Neural cell (in vitro differentiated cells): ENCODE measurements at regions not wholly inside any gene's neighbourhood (a gene's known extent, or its start where the extent isn't known, plus 50 kb on each side); places are given as distances from the start of the nearest gene placed in this dataset.

ENCODE experiments used
- H2AFZ ChIP-seq: fragments of 200-600, 300-800 bp; sonication (generic), shearing (Covaris generic); 2 replicates; pipeline ENCODE4 v1.6.0; 2014; ENCODE audit warnings: low read depth, mild to moderate bottlenecking, antibody characterized with exemption, low read length, moderate library complexity
- H3F3A ChIP-seq: fragments of 200-600 bp; shearing (Covaris generic); 2 replicates; pipeline ENCODE4 v1.6.1; 2016; ENCODE audit warnings: mild to moderate bottlenecking, moderate library complexity, mixed read lengths, antibody characterized with exemption, low read length; ENCODE audit not compliant: insufficient read depth, poor library complexity, severe bottlenecking
- H3K27ac ChIP-seq: fragments of 200-600, 300-800 bp; sonication (generic), shearing (Covaris generic); 2 replicates; pipeline ENCODE4 v1.5.1; 2014; ENCODE audit warnings: mild to moderate bottlenecking, low read length, moderate library complexity
- H3K27me3 ChIP-seq: fragments of 300-800, 200-600 bp; sonication (generic), shearing (Covaris generic); 2 replicates; pipeline ENCODE4 v1.6.0; 2014; ENCODE audit warnings: mild to moderate bottlenecking, low read depth, low read length, moderate library complexity; ENCODE audit not compliant: insufficient read depth
- H3K36me3 ChIP-seq: fragments of 300-800, 200-600 bp; sonication (generic), shearing (Covaris generic); 2 replicates; pipeline ENCODE4 v1.5.1; 2014; ENCODE audit warnings: mild to moderate bottlenecking, antibody characterized with exemption, low read length, moderate library complexity; ENCODE audit not compliant: insufficient read depth
- H3K4me2 ChIP-seq: fragments of 300-800, 200-600 bp; sonication (generic), shearing (Covaris generic); 2 replicates; pipeline ENCODE4 v1.6.0; 2014; ENCODE audit warnings: mild to moderate bottlenecking, low read length
- H3K4me3 ChIP-seq: fragments of 300-800, 200-600 bp; sonication (generic), shearing (Covaris generic); 2 replicates; pipeline ENCODE4 v1.5.1; 2014; ENCODE audit warnings: mild to moderate bottlenecking, low read length, moderate library complexity
- H3K79me2 ChIP-seq: fragments of 200-600 bp; shearing (Covaris generic); replicated peaks from 2 replicates; pipeline ENCODE4 v1.6.0; 2014; ENCODE audit warnings: mild to moderate bottlenecking, low read length, moderate library complexity; ENCODE audit not compliant: insufficient read depth
- H3K9ac ChIP-seq: fragments of 300-800, 200-600 bp; sonication (generic), shearing (Covaris generic); 2 replicates; pipeline ENCODE4 v1.6.1; 2016; ENCODE audit warnings: mild to moderate bottlenecking, low read length, mixed read lengths
- H3K9me2 ChIP-seq: fragments of 200-600 bp; shearing (Covaris generic); 2 replicates; pipeline ENCODE4 v1.6.1; 2016; ENCODE audit warnings: mild to moderate bottlenecking, low read length, mixed read lengths; ENCODE audit not compliant: insufficient read depth
- H3K9me3 ChIP-seq: fragments of 200-600, 300-800 bp; sonication (generic), shearing (Covaris generic); 2 replicates; pipeline ENCODE4 v1.6.1; 2016; ENCODE audit warnings: mild to moderate bottlenecking, mixed run types, low read length, moderate library complexity, mixed read lengths
- H4K20me1 ChIP-seq: fragments of 200-600 bp; shearing (Covaris generic); 2 replicates; pipeline ENCODE4 v1.6.1; 2016; ENCODE audit warnings: mild to moderate bottlenecking, mixed run types; ENCODE audit not compliant: insufficient read depth
- CTCF ChIP-seq: fragments of 450-650 bp; IDR thresholded peaks from 2 replicates; pipeline ENCODE4 v1.5.1; 2014; ENCODE audit warnings: antibody characterized with exemption, mild to moderate bottlenecking, moderate library complexity; ENCODE audit not compliant: poor library complexity, severe bottlenecking
- EP300 ChIP-seq: fragments of 450-650 bp; conservative IDR thresholded peaks from 2 replicates; pipeline ENCODE4 v1.6.1; 2014; ENCODE audit warnings: antibody characterized with exemption, mild to moderate bottlenecking, moderate library complexity; ENCODE audit not compliant: poor library complexity, severe bottlenecking
- EZH2 ChIP-seq: fragments of 200-600, 300-800 bp; shearing (Covaris generic), sonication (generic); IDR thresholded peaks from 2 replicates; pipeline ENCODE4 v1.6.1; 2014; ENCODE audit warnings: antibody characterized with exemption, low read length, borderline replicate concordance, mild to moderate bottlenecking; ENCODE audit not compliant: insufficient read depth, poor library complexity, severe bottlenecking
- MXI1 ChIP-seq: fragments of 450-650 bp; conservative IDR thresholded peaks from 2 replicates; pipeline ENCODE4 v1.6.1; 2014; ENCODE audit warnings: antibody characterized with exemption, mild to moderate bottlenecking; ENCODE audit not compliant: poor library complexity, severe bottlenecking
- POLR2AphosphoS5 ChIP-seq: IDR thresholded peaks from 2 replicates; pipeline ENCODE4 v1.6.1; 2012
- RAD21 ChIP-seq: fragments of 450-650 bp; conservative IDR thresholded peaks from 2 replicates; pipeline ENCODE4 v1.6.1; 2014; ENCODE audit warnings: antibody characterized with exemption, mild to moderate bottlenecking, moderate library complexity
- REST ChIP-seq: IDR thresholded peaks from 2 replicates; pipeline ENCODE4 v1.6.1; 2012; ENCODE audit warnings: borderline replicate concordance
- SMC3 ChIP-seq: fragments of 450-650 bp; conservative IDR thresholded peaks from 2 replicates; pipeline ENCODE4 v1.6.1; 2014; ENCODE audit warnings: antibody characterized with exemption, mild to moderate bottlenecking, moderate library complexity; ENCODE audit not compliant: poor library complexity
- TAF1 ChIP-seq: IDR thresholded peaks from 2 replicates; pipeline ENCODE4 v1.6.1; 2012; ENCODE audit warnings: low read depth

- Histone ChIP-seq H3K9me3 (no peaks in the 10 kb centered on the region), H3F3A (no peaks in the 10 kb centered on the region), H3K79me2 (no peaks in the 10 kb centered on the region), H3K27ac (no peak overlapping the region), H2AFZ (no peak overlapping the region), H3K27me3 (no peaks in the 10 kb centered on the region), H3K9me2 (no peaks in the 10 kb centered on the region), H3K9ac (no peak overlapping the region), H4K20me1 (no peaks in the 10 kb centered on the region), H3K4me3 (no peak overlapping the region), H3K4me2 (no peak overlapping the region), H3K36me3 (no peaks in the 10 kb centered on the region)
- no peak for TF ChIP-seq REST
- no peak for TF ChIP-seq TAF1
- TF ChIP-seq EP300 = no peak
- TF ChIP-seq POLR2AphosphoS5 = no peak
- TF ChIP-seq MXI1 = no peak
- no peak for TF ChIP-seq EZH2
- no peak for TF ChIP-seq CTCF
- TF ChIP-seq RAD21 = no peak
- TF ChIP-seq SMC3 = no peak
Observed at GRCh38 chr2:155389224-155389623, 690.7 kb downstream of the KCNJ3 start.

GRCh38 chr2:155384555-155385123 lies 686.1 kb downstream of the KCNJ3 start:
- no peak overlapping the region for H3K4me3 ChIP-seq
- TF ChIP-seq EZH2 = no peak
- TF ChIP-seq CTCF = no peak
- no peak for TF ChIP-seq POLR2AphosphoS5
- TF ChIP-seq EP300 = no peak
- no peak for TF ChIP-seq REST
- no peak for TF ChIP-seq SMC3
- no peak for TF ChIP-seq RAD21
- no peak for TF ChIP-seq TAF1
- TF ChIP-seq MXI1 = no peak
- no peaks in the 10 kb centered on the region for H3K9me2 ChIP-seq
- H3K27me3 ChIP-seq = no peaks in the 10 kb centered on the region
- no peak overlapping the region for H3K27ac ChIP-seq
- no peak overlapping the region for H3K4me2 ChIP-seq
- no peaks in the 10 kb centered on the region for H4K20me1 ChIP-seq
- no peaks in the 10 kb centered on the region for H3K79me2 ChIP-seq
- no peaks in the 10 kb centered on the region for H3K36me3 ChIP-seq
- no peaks in the 10 kb centered on the region for H3F3A ChIP-seq
- H3K9ac ChIP-seq = no peak overlapping the region
- H2AFZ ChIP-seq = no peak overlapping the region
- H3K9me3 ChIP-seq = no peaks in the 10 kb centered on the region
